IPS-NIHi11 (cell line): ENCODE measurements at regions not wholly inside any gene's neighbourhood (a gene's known extent, or its start where the extent isn't known, plus 50 kb on each side); places are given as distances from the start of the nearest gene placed in this dataset.
A peak's percentile ranks its signal among the peaks of the same experiment; 100 is the strongest.

Experiments used
- DNase-seq: peaks from one replicate; pipeline ENCODE4 v3.0.0; 2012; ENCODE audit warnings: mixed read lengths, low spot score

DNA sequence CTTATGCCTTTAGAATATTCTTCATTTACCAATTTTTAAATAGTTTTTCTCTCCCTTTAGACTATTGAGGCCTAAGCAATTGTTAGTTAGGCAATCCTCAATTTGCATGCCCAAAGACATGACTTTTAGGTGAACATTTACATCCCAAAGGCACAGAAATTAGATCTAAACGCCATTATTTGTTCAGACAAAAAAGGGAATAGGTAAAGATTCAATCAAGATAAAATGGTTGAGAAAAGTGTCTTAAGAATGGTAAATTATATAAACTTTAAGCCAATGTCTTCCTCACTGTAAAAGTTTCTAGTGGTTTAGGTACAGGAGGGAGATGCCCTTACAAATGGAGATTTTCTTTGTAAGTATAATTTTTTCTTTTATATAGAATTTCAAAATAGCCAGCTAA, 50.2 kb upstream of the MME start:
- no peak for DNase-seq

DNA sequence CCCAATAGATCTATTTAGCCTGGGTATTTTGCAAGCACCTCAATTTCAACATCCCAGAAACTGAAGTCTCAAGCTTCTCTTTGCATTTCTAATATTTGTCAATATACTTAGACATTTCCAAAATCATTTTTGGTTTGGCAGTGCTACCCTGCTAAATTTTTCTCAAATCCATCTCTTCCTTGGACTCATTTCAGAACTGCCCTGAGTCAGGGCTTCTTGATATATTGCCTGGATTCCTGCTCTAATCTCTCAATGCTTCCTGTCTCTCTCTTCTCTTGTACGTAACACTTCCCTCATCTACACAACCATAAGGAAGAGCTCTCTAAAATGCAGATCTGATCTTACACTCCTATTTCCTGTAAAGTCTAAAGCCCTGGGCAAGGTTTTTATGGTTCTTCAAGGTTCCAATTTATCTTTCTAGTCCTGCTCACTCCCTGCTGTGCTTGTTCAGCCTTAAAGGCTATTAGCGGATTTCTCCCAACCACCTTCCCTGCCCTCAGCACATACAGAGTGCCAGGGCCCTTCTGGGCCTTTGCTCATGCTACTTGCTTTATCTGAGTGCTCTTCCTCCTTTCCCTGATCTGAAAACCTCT, 53.0 kb upstream of the MME start:
- DNase-seq, result no peak

DNA sequence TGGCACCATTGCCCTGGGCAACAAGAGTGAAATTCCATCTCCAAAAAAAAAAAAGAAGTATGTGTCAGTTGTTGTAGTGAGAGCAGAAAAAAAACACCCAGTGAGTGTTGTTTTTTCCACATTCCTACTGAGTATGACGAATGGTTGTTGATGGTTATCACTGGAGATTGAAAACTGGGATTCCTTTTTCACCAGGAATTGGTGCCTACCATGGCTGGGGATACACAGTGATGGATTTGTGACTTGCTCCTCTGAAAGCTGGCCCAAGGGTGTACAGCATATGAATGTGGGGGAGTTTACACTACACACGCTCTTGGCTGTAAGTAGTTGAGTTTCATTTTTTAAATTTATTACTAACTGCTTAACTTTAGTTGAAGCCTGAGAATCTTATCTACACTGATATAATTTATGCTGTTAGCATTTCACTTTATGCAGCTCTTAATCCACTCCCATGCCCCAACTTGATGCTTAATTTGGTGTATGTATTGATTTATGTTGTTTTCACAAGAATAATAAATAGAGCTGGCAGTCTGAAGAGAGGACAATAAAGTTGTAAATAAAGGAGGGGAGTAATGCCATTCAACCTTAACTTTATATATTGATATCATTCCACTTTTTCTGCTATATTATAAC, 56.0 kb upstream of the MME start:
- no peak for DNase-seq

DNA sequence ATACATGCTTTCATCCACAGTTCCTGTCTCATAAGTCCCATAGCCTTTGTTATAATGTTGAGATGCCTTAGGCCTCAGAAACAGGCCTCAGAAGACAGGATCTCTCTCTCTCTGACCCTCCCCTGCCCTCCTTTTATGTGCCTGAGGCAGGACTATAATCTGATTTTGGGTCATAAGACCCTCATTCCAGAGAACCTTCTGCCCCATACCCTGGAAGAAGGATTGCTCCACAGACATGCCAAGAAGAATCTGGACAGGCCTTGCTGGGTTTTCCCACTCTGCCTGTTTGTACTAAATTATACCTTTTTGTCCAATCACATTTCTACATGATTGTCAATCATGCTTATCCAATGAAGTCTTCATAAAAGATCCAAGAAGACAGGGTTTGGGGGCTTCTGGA, 57.2 kb upstream of the MME start:
- DNase-seq, result no peak

DNA sequence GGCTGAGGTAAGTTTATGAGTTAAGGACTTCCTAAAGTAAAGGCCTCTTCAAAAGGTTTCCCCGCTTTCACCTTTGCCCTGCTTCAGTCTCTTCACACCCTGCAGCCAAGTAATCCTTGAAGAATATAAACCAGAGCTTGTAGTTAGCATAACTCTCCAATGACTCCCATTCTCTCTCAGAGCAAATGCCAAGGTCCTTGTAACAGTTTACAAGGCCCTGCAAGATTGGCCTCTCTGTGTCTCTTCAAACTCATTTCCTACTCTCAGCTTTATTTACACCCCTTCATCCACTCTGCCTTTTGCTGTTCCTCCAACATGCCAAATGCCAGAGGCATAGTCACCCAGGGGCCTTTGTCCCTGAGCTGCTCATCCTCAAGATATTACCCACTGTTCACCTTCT, 60.5 kb upstream of the MME start:
- no peak for DNase-seq

DNA sequence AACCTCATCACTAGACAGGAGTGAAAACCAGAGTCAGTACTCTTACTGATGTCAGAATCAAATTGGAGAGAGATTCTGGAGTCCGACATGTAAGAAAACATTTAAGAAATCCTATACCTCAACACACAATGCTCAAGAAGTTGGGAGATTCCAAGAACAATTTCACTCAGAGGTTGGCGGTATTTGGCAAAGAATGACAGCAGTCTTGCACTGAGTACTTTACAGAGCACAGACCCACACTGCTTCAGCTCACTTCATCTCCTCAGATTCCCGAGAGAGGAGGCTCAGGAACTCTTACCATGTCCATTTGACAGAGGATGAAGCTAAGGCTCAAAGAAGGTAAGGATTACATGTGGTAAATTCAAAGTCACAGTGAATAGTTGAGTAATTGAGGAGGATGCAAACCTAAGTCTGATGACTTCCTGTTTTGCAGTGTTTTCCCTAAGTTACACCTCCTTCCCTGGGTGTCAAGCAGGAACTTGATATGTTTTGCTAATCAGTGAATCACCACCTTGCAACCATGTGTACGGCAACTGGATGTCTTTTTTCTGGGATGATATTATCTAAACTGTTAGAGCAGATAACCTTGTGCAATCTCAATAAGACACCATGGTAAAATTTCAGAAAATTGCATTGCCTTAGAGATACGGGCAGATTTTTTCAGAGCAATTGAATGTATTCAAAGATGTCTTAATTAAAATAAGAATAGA, 61.3 kb upstream of the MME start:
- DNase-seq, result no peak

DNA sequence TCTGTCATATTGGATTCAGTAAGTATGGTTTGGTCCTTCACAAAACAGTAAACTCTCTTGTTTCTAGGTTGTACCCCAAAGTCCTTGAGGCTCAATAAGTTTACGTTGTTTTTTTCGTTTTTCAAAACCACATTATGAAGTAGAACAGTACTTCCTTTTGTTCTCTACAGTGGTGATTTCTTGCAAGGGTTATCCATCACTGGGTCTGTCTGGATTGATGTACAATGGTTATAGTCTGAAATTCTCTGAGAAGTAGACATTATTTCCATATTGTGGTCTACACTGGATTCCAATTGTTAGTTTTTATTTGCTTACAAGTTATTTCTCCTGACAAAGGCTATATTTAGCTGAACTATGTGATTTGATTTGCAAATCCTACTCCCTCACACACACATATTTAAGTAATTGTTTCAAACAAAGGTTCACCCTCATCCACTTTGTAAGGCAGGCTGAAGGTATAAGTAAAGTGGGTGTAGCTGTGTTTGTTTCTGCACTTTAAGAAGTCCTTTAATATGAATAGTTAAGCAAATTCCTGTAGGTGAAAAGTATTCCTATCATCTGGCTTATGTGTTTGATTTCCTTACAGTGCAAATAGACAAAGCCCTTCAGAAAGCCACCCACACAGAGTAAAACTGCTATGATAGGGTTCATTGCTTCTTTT, 64.2 kb upstream of the MME start:
- DNase-seq, result no peak

DNA sequence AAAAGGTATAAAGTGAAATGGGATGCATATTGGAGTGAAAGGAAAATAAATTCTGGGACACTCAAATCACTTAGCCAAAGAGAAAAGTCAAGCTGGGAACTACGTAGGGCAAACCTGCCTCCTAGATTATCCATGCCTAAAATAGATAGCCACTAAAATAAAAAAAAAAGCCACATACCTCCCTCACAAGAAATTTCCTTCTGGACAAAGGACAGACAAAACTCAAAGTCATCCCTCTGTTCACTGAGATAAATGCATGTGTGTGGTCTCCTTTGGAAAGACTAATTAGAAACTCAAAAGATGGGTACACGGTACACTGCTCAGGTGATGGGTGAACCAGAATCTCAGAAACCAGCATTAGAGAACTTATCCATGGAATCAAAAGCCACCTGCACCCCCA, 65.2 kb upstream of the MME start:
- no peak for DNase-seq

DNA sequence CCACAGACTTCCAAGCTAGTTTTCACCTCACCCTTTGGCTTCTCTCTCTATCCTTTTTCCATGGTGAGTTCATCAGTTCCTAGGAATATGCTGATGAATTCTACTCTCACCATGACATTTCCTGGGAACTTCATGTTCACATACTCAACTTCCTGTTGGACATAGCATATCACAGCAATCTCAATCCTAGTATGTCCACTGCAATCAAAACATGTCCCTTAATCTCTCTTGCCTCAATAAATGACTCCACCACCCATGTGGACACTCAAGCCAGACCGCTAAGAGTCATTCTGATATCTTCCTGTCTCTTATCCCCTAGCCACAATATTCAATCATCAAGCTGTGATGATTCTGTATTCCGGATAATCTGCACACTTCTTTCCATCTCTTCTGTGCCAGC, 66.7 kb upstream of the MME start:
- no peak for DNase-seq

DNA sequence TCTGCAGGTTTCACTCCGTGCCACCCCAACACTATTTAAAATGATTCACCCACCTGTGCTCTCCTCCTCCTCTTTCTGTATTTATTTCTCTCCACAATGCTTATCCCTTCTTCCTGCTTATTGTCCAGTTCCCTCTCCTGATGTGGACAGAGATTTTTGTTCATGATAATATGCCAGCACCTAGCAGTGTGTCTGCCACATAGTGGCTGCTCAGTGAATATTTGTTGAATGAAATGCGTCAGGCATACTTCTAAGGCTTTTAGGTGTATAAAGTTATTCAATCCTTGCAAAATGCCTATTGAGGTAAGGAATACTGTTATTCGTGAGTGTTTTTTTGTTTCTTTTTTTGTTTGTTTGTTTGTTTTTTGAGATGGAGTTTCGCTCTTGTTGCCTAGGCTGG, 67.5 kb upstream of the MME start:
- no peak for DNase-seq

DNA sequence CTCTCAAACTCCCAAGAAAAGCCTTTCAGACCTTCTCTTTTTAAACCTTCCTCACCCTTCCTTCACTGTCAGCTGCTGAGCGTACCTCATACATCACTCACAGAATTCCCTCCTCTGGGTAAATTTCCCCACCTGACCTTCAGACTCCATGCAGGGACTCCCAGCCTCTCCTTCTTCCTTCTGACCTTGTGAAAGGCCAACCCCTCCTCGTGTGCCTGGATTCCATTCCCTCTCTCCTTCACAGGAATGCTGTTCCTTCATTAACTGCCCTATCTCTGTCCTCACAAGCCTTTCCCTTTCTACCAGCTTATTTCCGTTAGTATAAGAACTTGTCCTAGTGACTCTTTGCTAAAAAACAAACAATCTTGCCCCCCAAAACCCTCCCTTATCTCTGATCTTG, 69.7 kb upstream of the MME start:
- DNase-seq, result peak; percentile 17

DNA sequence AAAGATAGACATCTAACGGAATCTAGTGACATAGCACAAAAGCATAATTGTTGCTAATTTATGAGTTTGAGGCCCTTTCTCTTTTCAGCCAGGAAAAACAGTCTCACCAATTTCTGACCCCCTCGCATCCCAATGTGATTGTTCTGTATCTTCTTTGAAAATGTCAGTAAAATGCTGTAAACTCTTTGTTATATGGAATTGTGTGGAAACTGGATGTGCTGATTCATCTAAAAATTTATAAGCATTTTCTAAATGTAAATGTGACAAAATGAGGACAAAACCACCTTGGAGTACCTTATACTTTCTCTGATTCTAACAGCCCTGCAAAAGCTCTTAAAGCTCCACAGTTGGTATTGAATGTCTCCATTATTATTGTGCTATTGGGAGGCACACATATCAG, 70.9 kb upstream of the MME start:
- DNase-seq, result no peak

DNA sequence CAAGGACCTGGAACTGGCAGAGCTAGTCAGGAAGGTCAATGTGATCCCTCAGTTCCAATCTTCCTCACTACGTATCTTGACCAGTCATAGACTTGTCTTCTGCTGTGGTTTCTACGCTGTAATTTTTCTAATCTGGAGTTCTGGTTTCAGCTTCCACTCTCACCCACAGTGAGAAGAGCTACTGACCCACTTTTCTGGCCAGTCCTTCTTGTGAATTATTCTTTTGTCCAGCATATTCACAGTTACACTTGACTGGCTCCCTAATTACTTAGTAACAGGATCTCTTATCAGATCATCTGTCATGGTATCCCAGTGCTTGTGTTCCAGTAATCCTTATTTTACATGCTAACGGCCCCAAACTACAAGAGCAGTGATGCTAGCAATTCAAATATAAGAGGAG, 72.4 kb upstream of the MME start:
- DNase-seq, result no peak

DNA sequence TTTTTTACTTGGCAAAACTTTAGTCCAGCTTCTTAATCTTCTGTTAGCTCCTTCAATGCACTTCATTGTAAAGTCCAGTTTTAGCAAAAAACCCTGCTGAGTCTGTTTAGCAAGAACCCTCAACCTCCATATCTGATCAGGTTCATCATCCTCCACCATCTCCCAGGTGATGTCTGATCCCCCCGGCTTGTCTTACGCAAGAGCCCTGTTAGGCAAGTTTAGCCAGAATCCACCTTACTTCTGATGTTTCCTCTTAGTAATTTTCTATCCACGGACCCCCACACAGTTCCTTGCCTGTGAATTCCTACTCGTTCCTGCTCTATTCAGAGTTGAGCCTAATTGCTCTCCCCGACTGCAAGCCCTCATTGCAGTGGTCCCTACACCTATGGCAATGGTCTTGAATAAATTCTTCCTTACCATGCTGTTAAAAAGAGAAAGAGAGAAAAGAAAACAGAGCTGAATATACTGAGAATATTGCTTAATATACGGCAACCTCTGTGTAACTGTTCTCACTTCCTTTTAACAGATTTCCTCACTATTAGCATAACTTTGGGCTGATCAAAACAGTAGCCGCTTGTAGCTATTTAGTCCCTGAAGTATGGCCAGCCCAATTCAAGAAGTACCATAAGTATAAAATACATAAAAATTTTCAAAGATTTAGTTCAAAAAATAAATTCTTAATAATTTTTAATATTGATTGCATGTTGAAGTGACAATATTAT, 78.7 kb upstream of the MME start:
- DNase-seq, result no peak

DNA sequence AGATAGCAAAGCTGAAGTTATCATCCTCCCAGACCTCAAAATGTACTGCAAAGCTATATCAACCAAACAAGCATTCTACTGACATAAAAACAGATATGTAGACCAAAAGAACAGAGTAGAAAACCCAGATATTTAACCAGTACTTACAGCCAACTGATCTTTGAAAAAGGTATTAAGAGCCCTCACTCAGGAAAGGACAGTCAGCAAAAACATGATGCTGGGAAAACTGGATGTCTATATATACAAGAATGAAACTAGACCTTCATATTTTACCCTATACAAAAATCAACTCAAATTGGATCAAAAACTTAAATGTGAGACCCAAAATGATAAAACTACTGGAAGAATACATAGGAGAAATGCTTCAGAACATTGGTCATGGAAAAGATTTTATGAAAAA, 87.5 kb upstream of the MME start:
- DNase-seq, result no peak

DNA sequence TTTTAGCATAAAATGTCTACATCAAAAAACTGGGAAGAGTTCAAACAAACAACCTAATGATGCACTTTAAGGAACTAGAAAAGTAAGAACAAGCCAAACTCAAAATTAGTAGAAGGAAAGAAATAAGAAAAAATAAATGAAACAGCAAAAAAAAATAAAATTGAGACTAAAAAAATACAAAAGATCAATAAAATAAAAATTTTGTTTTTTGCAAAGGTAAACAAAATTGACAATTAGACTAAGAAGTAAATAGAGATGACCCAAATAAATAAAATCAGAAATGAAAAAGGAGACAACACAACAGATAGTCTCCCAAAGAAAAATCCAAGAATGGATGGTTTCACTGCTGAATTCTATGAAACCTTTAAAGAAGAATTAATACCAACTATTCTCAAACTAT, 89.6 kb upstream of the MME start:
- no peak for DNase-seq

DNA sequence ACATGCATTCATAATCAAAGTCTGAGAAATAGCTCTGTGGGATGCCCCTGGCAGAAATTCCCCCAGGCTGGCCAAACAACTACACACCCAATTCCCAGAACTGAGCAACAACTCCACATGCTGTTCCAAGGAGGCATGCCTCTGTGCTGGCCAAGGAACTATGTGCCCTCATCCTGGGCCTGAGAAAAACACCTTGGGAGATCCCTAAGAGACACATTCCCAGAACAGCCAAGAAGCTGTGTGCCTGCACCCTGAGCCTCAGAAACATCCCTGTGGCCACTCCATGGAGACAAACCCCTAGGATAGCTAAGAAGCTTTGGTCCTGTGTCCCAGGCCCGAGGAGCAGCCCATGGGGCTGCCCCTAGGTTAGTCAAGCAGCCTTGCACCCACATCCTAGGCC, 92.3 kb upstream of the MME start:
- no peak for DNase-seq

DNA sequence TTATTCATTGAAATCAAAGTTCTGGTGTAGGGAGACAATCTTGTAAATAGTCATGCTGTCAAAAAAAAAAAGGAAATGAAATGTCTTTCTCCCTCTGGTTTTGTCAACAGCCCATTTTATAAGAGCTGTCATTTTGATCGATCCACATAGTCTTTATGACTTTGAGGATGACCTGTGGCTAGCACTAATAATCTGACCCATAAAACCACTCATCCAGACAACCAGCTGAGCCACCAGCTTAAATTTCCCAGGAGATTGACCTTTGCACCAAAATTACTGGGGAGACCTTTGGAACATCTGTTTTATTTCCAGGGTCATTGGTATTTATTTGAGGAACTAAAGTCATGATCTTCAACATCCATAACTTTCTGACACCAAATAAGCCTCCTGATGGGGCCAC, 98.5 kb upstream of the MME start:
- no peak for DNase-seq

DNA sequence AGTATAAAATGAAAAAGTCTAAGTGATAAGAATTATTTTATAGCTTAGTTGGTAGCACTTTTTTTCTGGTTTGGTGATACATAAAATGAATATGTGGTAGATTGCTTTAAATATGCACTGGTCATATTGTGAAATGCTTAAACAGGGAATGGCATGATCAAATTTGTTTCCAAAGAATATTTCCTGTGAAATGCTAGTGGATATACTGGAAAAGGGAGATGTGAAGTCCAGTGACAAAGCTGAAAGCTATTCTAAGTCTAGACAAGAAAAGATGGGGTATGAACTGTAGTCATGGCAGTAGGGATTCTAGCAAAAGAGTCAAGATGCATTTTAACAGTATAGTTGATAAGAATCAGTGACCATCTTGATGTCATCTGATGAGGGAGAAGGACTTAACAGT, 98.9 kb upstream of the MME start:
- no peak for DNase-seq

DNA sequence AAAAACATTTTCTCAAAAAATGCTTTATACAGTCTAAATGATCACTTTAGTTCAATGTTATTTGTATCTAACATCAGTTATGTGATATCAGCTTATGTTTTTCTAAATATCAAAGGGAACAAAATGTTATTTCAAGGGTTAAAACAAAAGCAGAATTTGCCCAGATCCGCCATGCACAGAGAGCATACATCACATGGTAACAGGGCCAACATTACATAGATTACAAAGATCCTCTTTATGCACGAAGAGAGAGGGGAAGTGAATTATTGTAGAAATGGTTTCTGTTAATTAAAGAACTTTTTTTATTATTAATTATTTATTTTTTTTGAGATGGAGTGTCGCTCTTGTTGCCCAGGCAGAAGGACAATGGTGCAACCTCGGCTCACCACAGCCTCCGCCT, 100.8 kb upstream of the MME start:
- no peak for DNase-seq

DNA sequence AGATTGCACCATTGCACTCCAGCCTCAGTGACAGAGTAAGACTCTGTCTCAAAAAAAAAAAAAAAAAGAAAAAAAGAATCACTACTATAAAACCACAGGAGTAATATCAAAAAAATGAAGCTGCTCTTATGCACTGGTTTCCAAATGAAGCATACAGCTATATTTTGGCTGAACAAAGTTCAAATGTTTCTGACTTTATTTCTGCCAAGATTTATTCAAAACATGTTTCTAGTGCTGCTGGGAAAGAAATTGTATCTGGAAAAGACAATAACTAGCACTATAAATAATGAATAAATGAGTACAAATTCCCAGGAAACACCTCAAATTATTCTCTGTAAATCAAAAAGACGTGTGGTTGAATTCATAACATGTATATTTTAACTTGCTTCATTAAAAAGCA, 102.5 kb upstream of the MME start:
- DNase-seq, result no peak

DNA sequence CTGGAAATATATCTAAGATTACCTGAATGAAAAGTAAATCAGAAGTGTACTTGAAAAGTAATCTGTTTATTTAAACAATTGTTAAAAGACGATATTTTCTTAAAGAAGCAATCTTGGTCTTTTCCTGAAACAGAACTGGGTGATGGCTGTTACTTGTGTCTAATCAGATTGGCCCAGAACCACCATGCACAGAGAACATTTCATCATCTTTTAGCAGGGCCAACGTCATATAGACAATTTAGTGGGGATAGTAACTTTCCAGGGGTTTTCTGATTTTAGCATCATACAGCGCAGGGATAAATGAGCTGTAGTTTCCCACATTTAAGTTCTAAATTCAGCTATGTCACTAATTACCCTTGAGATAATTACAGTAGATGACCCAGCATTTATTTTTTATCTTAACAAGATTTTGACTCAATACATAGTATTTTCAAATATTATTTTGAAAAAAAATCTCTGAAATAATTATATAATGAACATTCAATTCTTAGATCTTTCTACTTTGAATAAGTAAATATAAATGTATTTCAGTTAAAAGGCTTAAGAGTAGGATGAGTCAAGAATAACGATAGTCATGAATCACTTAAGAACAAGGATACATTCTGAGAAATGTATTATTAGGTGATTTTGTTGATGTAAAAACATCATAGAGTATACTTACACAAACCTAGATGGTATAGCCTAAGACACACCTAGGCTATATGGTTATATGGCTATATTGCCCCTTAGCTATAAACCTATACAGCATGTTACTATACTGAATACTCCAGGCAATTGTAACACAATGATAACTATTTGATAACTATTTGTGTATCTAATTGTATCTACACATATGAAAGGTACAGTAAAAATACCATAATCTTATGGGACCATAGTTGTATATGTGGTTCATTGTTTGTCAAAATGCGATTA, 103.8 kb upstream of the MME start:
- DNase-seq, result no peak
